ENCODE measurements at regions not wholly inside any gene's neighbourhood (a gene's known extent, or its start where the extent isn't known, plus 50 kb on each side); places are given as distances from the start of the nearest gene placed in this dataset.

GRCh38 chr10:78556705-78557432, 511.9 kb upstream of the ZMIZ1 start:
- TF ChIP-seq CTCF (IDR thresholded peaks at IDR 0.05) (no peak), POLR2A (IDR thresholded peaks at IDR 0.05) (no peak)

All from right lobe of liver (tissue), 4 donors.